HG03095 (cell line): ENCODE measurements at regions not wholly inside any gene's neighbourhood (a gene's known extent, or its start where the extent isn't known, plus 50 kb on each side); places are given as distances from the start of the nearest gene placed in this dataset.

Experiments used
- ATAC-seq: cut with Tn5 transposase; IDR thresholded peaks from one replicate; pipeline ENCODE4 v1.9.1; 2021; ENCODE audit warnings: moderate library complexity; ENCODE audit not compliant: unreplicated experiment

- no peak for ATAC-seq
Measured at GRCh38 chr15:98441599-98441998, 206.7 kb upstream of the IGF1R start.

- ATAC-seq, result peak; percentile 64
Measured at GRCh38 chr15:98442379-98442833, 205.9 kb upstream of the IGF1R start.

GRCh38 chr15:98442901-98443300, 205.4 kb upstream of the IGF1R start:
- no peak for ATAC-seq

GRCh38 chr15:98443526-98443925, 204.8 kb upstream of the IGF1R start:
- no peak for ATAC-seq

- no peak for ATAC-seq
Measured at GRCh38 chr15:98444138-98444537, 204.2 kb upstream of the IGF1R start.

GRCh38 chr15:98445315-98445714, 203.0 kb upstream of the IGF1R start:
- ATAC-seq, result no peak

GRCh38 chr15:98446083-98446482, 202.3 kb upstream of the IGF1R start:
- ATAC-seq, result no peak

- ATAC-seq, result no peak
Measured at GRCh38 chr15:98447069-98447468, 201.3 kb upstream of the IGF1R start.

- no peak for ATAC-seq
Measured at GRCh38 chr15:98451236-98451635, 197.1 kb upstream of the IGF1R start.

GRCh38 chr15:98452238-98452637, 196.1 kb upstream of the IGF1R start:
- ATAC-seq, result no peak

- no peak for ATAC-seq
Measured at GRCh38 chr15:98455904-98456303, 192.4 kb upstream of the IGF1R start.

GRCh38 chr15:98476559-98476958, 171.8 kb upstream of the IGF1R start:
- no peak for ATAC-seq

- no peak for ATAC-seq
Measured at GRCh38 chr15:98480844-98481243, 167.5 kb upstream of the IGF1R start.

- ATAC-seq, result no peak
Measured at GRCh38 chr15:98483575-98484130, 164.7 kb upstream of the IGF1R start.

- no peak for ATAC-seq
Measured at GRCh38 chr15:98484914-98485313, 163.4 kb upstream of the IGF1R start.

- no peak for ATAC-seq
Measured at GRCh38 chr15:98485451-98485850, 162.9 kb upstream of the IGF1R start.

- no peak for ATAC-seq
Measured at GRCh38 chr15:98493966-98494511, 154.3 kb upstream of the IGF1R start.

GRCh38 chr15:98501192-98501591, 147.1 kb upstream of the IGF1R start:
- no peak for ATAC-seq

GRCh38 chr15:98501632-98502031, 146.7 kb upstream of the IGF1R start:
- no peak for ATAC-seq

- ATAC-seq, result no peak
Measured at GRCh38 chr15:98503970-98504369, 144.4 kb upstream of the IGF1R start.

GRCh38 chr15:98504998-98505397, 143.3 kb upstream of the IGF1R start:
- no peak for ATAC-seq

- no peak for ATAC-seq
Measured at GRCh38 chr15:98505611-98506031, 142.7 kb upstream of the IGF1R start.

GRCh38 chr15:98506172-98506571, 142.2 kb upstream of the IGF1R start:
- no peak for ATAC-seq
